IMR-90 (cell line): ENCODE measurements at regions not wholly inside any gene's neighbourhood (a gene's known extent, or its start where the extent isn't known, plus 50 kb on each side); places are given as distances from the start of the nearest gene placed in this dataset.

Experiments
- ATAC-seq: fragments of 200-7000 bp; cut with Tn5 transposase; 2 replicates; pipeline ENCODE4 v1.9.1; 2020; ENCODE audit warnings: low read depth, mild to moderate bottlenecking, moderate library complexity
- BruUV-seq: library from RNA; stranded (reverse); fragments of 400-500 nt; replicated peaks from 2 replicates; lab custom pipeline; 2021; lab: Mats Ljungman, UMichigan
- CTCF ChIA-PET: fragments of 300-600 bp; formaldehyde crosslinking; extraction: SDS; loops from one replicate; lab custom pipeline; 2021; ENCODE audit warnings: antibody characterized with exemption; lab: Yijun Ruan, JAX
- POLR2A ChIA-PET: fragments of 300-600 bp; sonication (Branson Sonifier 250); formaldehyde crosslinking; loops from one replicate; lab custom pipeline; 2022; ENCODE audit warnings: antibody characterized with exemption; ENCODE audit not compliant: unreplicated experiment; lab: Charles Lee
- DNase-seq: peaks from one replicate; pipeline ENCODE4 v3.0.0; 2013
- H2AFZ ChIP-seq: replicated peaks from 2 replicates; pipeline ENCODE3; 2013; ENCODE audit warnings: low read length, mild to moderate bottlenecking; ENCODE audit not compliant: poor library complexity
- H2AK5ac ChIP-seq: 2 replicates; pipeline ENCODE4 v1.6.1; 2013; ENCODE audit warnings: low read depth, low read length, inconsistent platforms
- H2AK9ac ChIP-seq: replicated peaks from 2 replicates; pipeline ENCODE3; 2013; ENCODE audit warnings: mild to moderate bottlenecking, low read depth, low read length, moderate library complexity; ENCODE audit not compliant: poor library complexity
- H2BK120ac ChIP-seq: 2 replicates; pipeline ENCODE4 v1.6.1; 2013; ENCODE audit warnings: low read depth, low read length, inconsistent platforms
- H2BK15ac ChIP-seq: 3 replicates; pipeline ENCODE4 v1.6.1; 2013; ENCODE audit warnings: low read depth, low read length, inconsistent platforms
- H2BK20ac ChIP-seq: 2 replicates; pipeline ENCODE4 v1.6.1; 2013; ENCODE audit warnings: low read depth, mild to moderate bottlenecking, inconsistent platforms, low read length, moderate library complexity
- H2BK5ac ChIP-seq: 2 replicates; pipeline ENCODE4 v1.6.1; 2013; ENCODE audit warnings: mild to moderate bottlenecking, low read depth, low read length, inconsistent platforms; ENCODE audit not compliant: poor library complexity, severe bottlenecking
- H3K14ac ChIP-seq: replicated peaks from 2 replicates; pipeline ENCODE4 v1.6.1; 2013; ENCODE audit warnings: low read depth, low read length, inconsistent platforms
- H3K18ac ChIP-seq: 2 replicates; pipeline ENCODE4 v1.6.1; 2013; ENCODE audit warnings: low read depth, low read length, control low read depth
- H3K23ac ChIP-seq: 2 replicates; pipeline ENCODE4 v1.6.1; 2013; ENCODE audit warnings: low read depth, low read length, inconsistent platforms
- H3K27ac ChIP-seq: 2 replicates; pipeline ENCODE4 v1.5.1; 2013; ENCODE audit warnings: mild to moderate bottlenecking, control low read depth, low read length; ENCODE audit not compliant: insufficient read depth
- H3K27me3 ChIP-seq: 2 replicates; pipeline ENCODE4 v1.6.1; 2013; ENCODE audit warnings: low read length; ENCODE audit not compliant: control insufficient read depth, insufficient read depth
- H3K36me3 ChIP-seq: 2 replicates; pipeline ENCODE4 v1.6.1; 2013; ENCODE audit warnings: low read length, mixed read lengths; ENCODE audit not compliant: control insufficient read depth, insufficient read depth
- H3K4ac ChIP-seq: 2 replicates; pipeline ENCODE4 v1.6.1; 2013; ENCODE audit warnings: low read depth, low read length, inconsistent platforms
- H3K4me1 ChIP-seq: 2 replicates; pipeline ENCODE4 v1.6.1; 2013; ENCODE audit warnings: low read length, mixed read lengths; ENCODE audit not compliant: control insufficient read depth, insufficient read depth
- H3K4me2 ChIP-seq: 2 replicates; pipeline ENCODE4 v1.6.1; 2013; ENCODE audit warnings: low read depth, mild to moderate bottlenecking, control low read depth, low read length, moderate library complexity
- H3K4me3 ChIP-seq: 2 replicates; pipeline ENCODE4 v1.5.1; 2013; ENCODE audit warnings: low read depth, mild to moderate bottlenecking, control low read depth, low read length, moderate library complexity; ENCODE audit not compliant: insufficient read depth
- H3K56ac ChIP-seq: 2 replicates; pipeline ENCODE4 v1.6.1; 2013; ENCODE audit warnings: low read length, inconsistent platforms; ENCODE audit not compliant: insufficient read depth; ENCODE audit errors: extremely low read depth
- H3K79me1 ChIP-seq, 2 experiments: 2 replicates each; pipeline ENCODE4 v1.6.1; 2013; ENCODE audit warnings: low read length in 2 of 2, inconsistent platforms in 1 of 2, low read depth in 1 of 2
- H3K9ac ChIP-seq: 2 replicates; pipeline ENCODE4 v1.6.1; 2013; ENCODE audit warnings: low read depth, low read length, control low read depth
- H3K9me1 ChIP-seq: 2 replicates; pipeline ENCODE4 v1.6.1; 2013; ENCODE audit warnings: low read length, inconsistent platforms; ENCODE audit not compliant: insufficient read depth
- H3K9me3 ChIP-seq: 2 replicates; pipeline ENCODE4 v1.6.1; 2013; ENCODE audit warnings: low read length; ENCODE audit not compliant: control insufficient read depth, insufficient read depth
- H4K20me1 ChIP-seq: 2 replicates; pipeline ENCODE4 v1.6.1; 2013; ENCODE audit warnings: low read length, inconsistent platforms; ENCODE audit not compliant: insufficient read depth
- H4K5ac ChIP-seq: 2 replicates; pipeline ENCODE4 v1.6.1; 2013; ENCODE audit warnings: mild to moderate bottlenecking, low read depth, low read length, control low read depth
- H4K8ac ChIP-seq, 2 experiments: 2 replicates each; pipeline ENCODE4 v1.6.1; 2013; ENCODE audit warnings: low read depth in 2 of 2, low read length in 2 of 2, control low read depth in 1 of 2, inconsistent platforms in 1 of 2
- H4K91ac ChIP-seq: 2 replicates; pipeline ENCODE4 v1.6.1; 2013; ENCODE audit warnings: low read depth, low read length, inconsistent platforms; ENCODE audit not compliant: insufficient read depth
- MXI1 ChIP-seq: IDR thresholded peaks from 2 replicates; pipeline ENCODE4 v1.6.1; 2012; ENCODE audit warnings: low read depth, mild to moderate bottlenecking, low read length, moderate library complexity, borderline replicate concordance
- RAD21 ChIP-seq: IDR thresholded peaks from 2 replicates; pipeline ENCODE4 v1.6.1; 2012; ENCODE audit warnings: low read length, improper control_type of control experiment
- WGBS, 2 experiments: methylation state at CpG; one replicate each; pipeline versions ENCODE4 v1.1.5 to v1.1.7; 2013; ENCODE audit warnings: missing lambda C conversion rate in 2 of 2; ENCODE audit not compliant: insufficient read length in 1 of 2; ENCODE audit errors: extremely low coverage in 2 of 2; 5-methylcytosine and 5-hydroxymethylcytosine counted together
- dilution Hi-C: fragments of 300-500 bp; cut with HindIII; formaldehyde crosslinking; loops from one replicate; pipeline ENCODE4 v1.14.3; 2018; ENCODE audit warnings: low sequenced_read_pairs; ENCODE audit not compliant: unreplicated experiment
- in situ Hi-C: fragments of 300-500 bp; cut with MboI; formaldehyde crosslinking; loops from 3 replicates; pipeline ENCODE4 v1.14.3; 2019; ENCODE audit warnings: low sequenced_read_pairs, inconsistent platforms, mixed read lengths
- intact Hi-C: fragments of 100-400 bp; cut with micrococcal nuclease; formaldehyde crosslinking; loops from 2 replicates; pipeline ENCODE4 v1.10.0; 2022

DNA sequence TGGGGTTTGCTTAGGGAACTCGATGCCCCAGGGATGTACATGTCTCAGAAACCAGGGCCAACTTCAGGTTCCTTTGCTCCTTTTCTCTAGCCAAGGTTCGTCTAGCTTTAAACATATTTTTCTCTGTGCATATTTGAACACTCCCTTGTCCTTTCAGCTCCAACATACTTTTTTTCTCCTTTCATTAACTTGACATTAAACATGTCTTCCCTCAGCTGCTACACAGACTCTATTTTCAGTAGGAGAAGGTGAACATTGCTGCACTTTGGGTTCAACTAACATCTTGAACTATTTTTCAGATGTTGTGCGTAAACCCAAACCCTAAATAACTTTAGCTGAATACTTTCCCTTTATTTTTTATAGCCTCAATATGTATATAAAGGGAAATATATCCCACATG, 212.9 kb downstream of the MTX2 start:
- Histone ChIP-seq H3K9me3 (no peaks in the 10 kb centered on the region), H2BK20ac (no peak overlapping the region), H3K14ac (no peak overlapping the region), H2AK9ac (no peak overlapping the region), H3K27ac (no peak overlapping the region), H3K4ac (no peak overlapping the region), H2BK120ac (no peak overlapping the region), H2BK15ac (no peak overlapping the region), H4K5ac (no peak overlapping the region), H3K23ac (no peak overlapping the region), H3K36me3 (no peaks in the 10 kb centered on the region), H4K20me1 (no peaks in the 10 kb centered on the region), H3K4me3 (no peak overlapping the region), H3K9me1 (no peaks in the 10 kb centered on the region), H3K27me3 (peaks cover 8% of the 10 kb centered on the region), H2AK5ac (no peak overlapping the region), H3K4me2 (no peak overlapping the region), H3K56ac (no peak overlapping the region), H3K79me1 (no peaks in the 10 kb centered on the region), H2BK5ac (no peak overlapping the region), H4K91ac (no peak overlapping the region), H3K18ac (no peak overlapping the region), H3K9ac (no peak overlapping the region), H2AFZ (no peak overlapping the region), H3K4me1 (no peaks in the 10 kb centered on the region), H4K8ac (no peak overlapping the region)
- ChIA-PET POLR2A (no interaction called here), CTCF (no interaction called here)
- in situ Hi-C loops (no loop called here), intact Hi-C loops (no loop called here), dilution Hi-C loops (no loop called here)
- DNase-seq = no peak
- WGBS, 2 experiments = 38% methylated on average over 1 of the region's 3 CpGs; no CpG with 5 or more reads in 1 of the 2 experiments
- TF ChIP-seq RAD21 (no peak), MXI1 (no peak)
- ATAC-seq = no peak
- no TSS peak for BruUV-seq
